ENCODE measurements at regions not wholly inside any gene's neighbourhood (a gene's known extent, or its start where the extent isn't known, plus 50 kb on each side); places are given as distances from the start of the nearest gene placed in this dataset.

GRCh38 chr14:38915125-38915524 lies 187.9 kb downstream of the SEC23A start:
- no peaks in the 10 kb centered on the region for H3K9me1 ChIP-seq (ENCODE audit: insufficient read depth, low read length)
- no peaks in the 10 kb centered on the region for H3K9me3 ChIP-seq (ENCODE audit: control insufficient read depth, insufficient read depth, low read length)
- POLR2A ChIA-PET (ENCODE audit: unreplicated experiment): no interaction called here
- no peak overlapping the region for H3K9ac ChIP-seq (ENCODE audit: low read depth, low read length)
- H3K14ac ChIP-seq (replicated peaks; ENCODE audit: low read depth, low read length): no peak overlapping the region
- no peak overlapping the region for H3K18ac ChIP-seq (ENCODE audit: low read depth, low read length)
- H4K5ac ChIP-seq (ENCODE audit: low read depth, low read length): no peak overlapping the region
- no peak overlapping the region for H3K23ac ChIP-seq (ENCODE audit: low read depth, low read length)
- BruUV-seq (replicated peaks): no TSS peak
- no peak overlapping the region for H2BK120ac ChIP-seq (ENCODE audit: low read depth, low read length)
- no peak overlapping the region for H4K91ac ChIP-seq (ENCODE audit: insufficient read depth, low read depth, low read length)
- H2BK5ac ChIP-seq (ENCODE audit: low read depth, low read length, poor library complexity, severe bottlenecking): no peak overlapping the region
- no peaks in the 10 kb centered on the region for H3K27me3 ChIP-seq (ENCODE audit: control insufficient read depth, insufficient read depth, low read length)
- no CpG with 5 or more reads among the region's 1 CpG for WGBS, 2 experiments (ENCODE audit: extremely low coverage in 2 of 2, insufficient read length in 1 of 2)
- no peak overlapping the region for H3K4ac ChIP-seq (ENCODE audit: low read depth, low read length)
- no peak overlapping the region for H2BK15ac ChIP-seq (ENCODE audit: low read depth, low read length)
- in situ Hi-C loops (cut with MboI; ENCODE audit: low sequenced_read_pairs): no loop called here
- no peak overlapping the region for H2BK20ac ChIP-seq (ENCODE audit: low read depth, low read length)
- no peaks in the 10 kb centered on the region for H4K20me1 ChIP-seq (ENCODE audit: insufficient read depth, low read length)
- H2AK9ac ChIP-seq (replicated peaks; ENCODE audit: low read depth, low read length, poor library complexity): no peak overlapping the region
- H3K27ac ChIP-seq (ENCODE audit: insufficient read depth, low read length): no peak overlapping the region
- CTCF ChIA-PET: no interaction called here
- no peak overlapping the region for H2AFZ ChIP-seq (replicated peaks; ENCODE audit: low read length, poor library complexity)
- dilution Hi-C loops (cut with HindIII; ENCODE audit: low sequenced_read_pairs, unreplicated experiment): no loop called here
- intact Hi-C loops (cut with micrococcal nuclease): no loop called here
- H3K4me2 ChIP-seq (ENCODE audit: low read depth, low read length): no peak overlapping the region
- DNase-seq (no peak), ATAC-seq (ENCODE audit: low read depth) (no peak)
- no peak overlapping the region for H2AK5ac ChIP-seq (ENCODE audit: low read depth, low read length)
- H3K4me1 ChIP-seq (ENCODE audit: control insufficient read depth, insufficient read depth, low read length): no peaks in the 10 kb centered on the region
- H3K36me3 ChIP-seq (ENCODE audit: control insufficient read depth, insufficient read depth, low read length): no peaks in the 10 kb centered on the region
- no peak overlapping the region for H4K8ac ChIP-seq (ENCODE audit: low read depth in 2 of 2, low read length in 2 of 2)
- TF ChIP-seq SMC3 (IDR thresholded peaks at IDR 0.05; ENCODE audit: low read depth, low read length): no peak
- TF ChIP-seq RCOR1 (IDR thresholded peaks at IDR 0.05; ENCODE audit: insufficient replicate concordance, low read length): no peak
- TF ChIP-seq CEBPB (IDR thresholded peaks at IDR 0.05; ENCODE audit: low read depth, low read length): no peak
- TF ChIP-seq FOS (IDR thresholded peaks at IDR 0.05; ENCODE audit: low read depth, low read length): no peak
- no peak for TF ChIP-seq RAD21 (IDR thresholded peaks at IDR 0.05; ENCODE audit: low read length)
- TF ChIP-seq CTCF (conservative IDR thresholded peaks at IDR 0.05; ENCODE audit: low read depth, low read length): no peak
- TF ChIP-seq NFE2L2 (IDR thresholded peaks at IDR 0.05; ENCODE audit: low read depth, low read length): no peak
- TF ChIP-seq MXI1 (IDR thresholded peaks at IDR 0.05; ENCODE audit: borderline replicate concordance, low read depth, low read length): no peak
- TF ChIP-seq ELK1 (IDR thresholded peaks at IDR 0.05; ENCODE audit: borderline replicate concordance, low read depth, low read length): no peak
- no peak for TF ChIP-seq USF2 (IDR thresholded peaks at IDR 0.05; ENCODE audit: low read depth, low read length)
- no peak for TF ChIP-seq MAZ (IDR thresholded peaks at IDR 0.05; ENCODE audit: borderline replicate concordance, low read depth, low read length)
- TF ChIP-seq RFX5 (IDR thresholded peaks at IDR 0.05; ENCODE audit: low read depth, low read length): no peak
- TF ChIP-seq BHLHE40 (IDR thresholded peaks at IDR 0.05; ENCODE audit: low read depth, low read length): no peak
- TF ChIP-seq POLR2A (IDR thresholded peaks at IDR 0.05; ENCODE audit: low read depth, low read length): no peak
- no peak for TF ChIP-seq MAFK (IDR thresholded peaks at IDR 0.05; ENCODE audit: low read depth, low read length)
- H3K79me1 ChIP-seq (ENCODE audit: low read depth in 1 of 2, low read length in 2 of 2): no peaks in the 10 kb centered on the region
- H3K56ac ChIP-seq (ENCODE audit: extremely low read depth, insufficient read depth, low read length): no peak overlapping the region
- no peak overlapping the region for H3K4me3 ChIP-seq (ENCODE audit: insufficient read depth, low read depth, low read length)
